GM12872 (cell line): ENCODE measurements at regions not wholly inside any gene's neighbourhood (a gene's known extent, or its start where the extent isn't known, plus 50 kb on each side); places are given as distances from the start of the nearest gene placed in this dataset.

Source experiments
- CTCF ChIP-seq: IDR thresholded peaks from 3 replicates; pipeline ENCODE4 v1.5.1; 2011; ENCODE audit warnings: low read depth, mild to moderate bottlenecking, low read length, moderate library complexity; ENCODE audit not compliant: insufficient read depth

GRCh38 chr5:57608542-57608941 is 125.9 kb upstream of the ACTBL2 start:
- TF ChIP-seq CTCF, result no peak

- TF ChIP-seq CTCF, result no peak
Observed at GRCh38 chr5:57601996-57602395, 119.4 kb upstream of the ACTBL2 start.

DNA sequence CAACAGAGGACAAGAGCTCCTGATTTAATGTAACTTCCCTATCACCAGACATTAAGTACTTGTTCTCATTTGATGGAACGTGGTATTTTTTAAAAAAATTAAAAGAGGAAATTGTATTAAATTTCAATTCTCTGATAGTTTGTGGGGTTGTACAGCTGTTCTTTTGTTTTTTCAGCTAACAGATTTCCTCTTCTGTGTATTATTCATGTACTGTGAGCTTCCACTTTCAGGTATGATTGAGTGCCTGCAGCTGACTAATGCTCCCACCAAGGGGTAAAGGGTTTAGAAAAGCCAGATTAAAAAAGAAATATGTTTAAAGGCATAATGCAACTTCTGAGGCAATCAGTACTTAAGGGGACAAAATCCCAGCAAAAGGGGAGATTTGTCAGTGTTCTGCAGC is 117.7 kb upstream of the ACTBL2 start:
- no peak for TF ChIP-seq CTCF

- no peak for TF ChIP-seq CTCF
Observed at GRCh38 chr5:57598756-57599155, 116.1 kb upstream of the ACTBL2 start.

DNA sequence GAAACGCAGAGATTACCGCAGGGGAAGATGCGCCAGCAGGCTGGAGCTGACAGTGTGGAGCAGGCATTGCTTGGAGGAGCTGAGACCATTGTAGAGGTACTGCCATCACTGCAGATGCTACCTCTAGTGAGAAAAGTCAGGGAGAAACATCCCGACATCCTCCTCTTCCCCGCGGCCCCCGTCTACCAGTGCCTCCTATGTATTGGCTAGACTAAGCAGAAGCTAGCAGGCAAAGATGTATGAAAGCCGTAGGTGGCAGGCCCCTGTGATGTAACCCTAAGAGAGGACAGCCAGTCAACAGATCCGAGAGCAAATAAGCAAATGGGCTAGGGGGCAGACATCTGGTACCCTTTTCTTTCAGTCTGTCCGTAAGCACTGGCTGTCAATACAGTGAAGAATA is 115.5 kb upstream of the ACTBL2 start:
- no peak for TF ChIP-seq CTCF

- no peak for TF ChIP-seq CTCF
Observed at GRCh38 chr5:57595523-57595991, 112.9 kb upstream of the ACTBL2 start.

DNA sequence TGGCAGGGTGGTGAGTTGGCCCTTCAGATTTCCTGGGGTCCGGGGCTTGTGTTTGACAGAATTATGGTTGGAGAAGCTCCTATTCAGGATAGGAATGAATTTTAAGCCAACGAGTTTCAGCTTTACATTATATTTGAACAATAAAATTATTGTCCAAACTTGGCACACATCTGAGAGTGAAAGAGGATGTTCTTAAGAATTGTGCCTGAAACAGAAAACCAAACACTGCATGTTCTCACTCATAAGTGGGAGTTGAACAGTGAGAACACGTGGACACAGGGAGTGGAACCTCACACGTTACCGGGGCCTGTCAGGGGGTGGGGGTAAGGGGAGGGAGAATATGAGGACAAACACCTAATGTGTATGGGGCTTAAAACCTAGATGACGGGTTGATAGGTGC is 111.8 kb upstream of the ACTBL2 start:
- TF ChIP-seq CTCF, result no peak

DNA sequence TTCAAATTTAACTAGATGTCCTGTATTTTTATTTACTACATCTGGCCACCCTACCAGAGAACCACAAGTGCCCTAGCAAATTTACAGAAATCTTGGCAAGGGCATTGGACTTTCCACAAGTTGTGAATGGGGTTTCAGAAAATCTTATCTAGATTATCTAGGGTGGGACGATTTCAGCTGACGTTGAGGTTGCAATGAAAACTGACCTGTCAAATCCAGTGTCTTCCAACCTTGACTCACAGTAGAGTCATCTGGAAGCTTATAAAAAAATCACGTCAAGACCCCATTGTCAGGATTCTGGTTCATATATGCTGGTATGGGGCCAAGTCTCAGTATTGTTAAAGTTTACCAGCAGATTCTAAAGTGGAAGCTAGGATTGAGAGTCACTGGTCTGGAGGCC is 109.6 kb upstream of the ACTBL2 start:
- no peak for TF ChIP-seq CTCF
